ENCODE measurements at regions not wholly inside any gene's neighbourhood (a gene's known extent, or its start where the extent isn't known, plus 50 kb on each side); places are given as distances from the start of the nearest gene placed in this dataset.

DNA sequence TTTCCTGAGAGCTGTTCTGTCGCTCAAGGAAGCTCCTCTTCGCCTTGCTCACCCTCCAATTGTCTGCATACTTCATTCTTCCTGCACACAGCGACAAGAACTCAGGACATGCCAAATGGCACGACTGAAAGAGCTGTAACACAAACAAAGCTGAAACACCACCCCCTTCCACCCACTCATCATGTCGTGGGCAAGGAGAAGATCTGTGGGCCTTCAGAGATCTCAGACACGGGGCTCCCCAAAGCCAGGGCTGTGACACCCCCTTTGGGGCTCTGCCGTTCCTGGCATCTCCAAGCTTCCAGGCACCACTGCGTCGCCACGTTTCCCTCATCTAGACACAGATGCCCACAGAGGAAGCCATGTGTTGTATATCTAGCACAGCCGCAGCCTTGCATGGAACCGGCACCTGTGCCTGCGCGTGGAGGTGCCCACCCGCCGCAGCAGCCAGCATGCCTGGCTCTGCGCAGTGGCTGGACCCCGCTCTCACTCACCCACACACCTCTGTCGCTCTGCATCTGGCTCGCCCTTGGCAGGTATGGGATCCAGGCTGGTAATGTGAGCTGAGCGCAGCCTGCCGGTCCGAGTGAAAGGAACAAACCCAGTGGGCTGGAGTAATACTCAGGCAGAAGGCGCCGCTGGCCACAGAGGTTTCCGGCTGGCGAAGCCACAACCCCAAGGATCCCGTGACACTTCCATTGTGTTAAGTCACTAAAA lies 676.4 kb upstream of the INTU start:
- Histone ChIP-seq H3K4me3 (ENCODE audit: insufficient read length, low read depth) (no peak overlapping the region), H3K4me1 (ENCODE audit: insufficient read depth, insufficient read length) (no peaks in the 10 kb centered on the region), H3K9ac (ENCODE audit: insufficient read length, low read depth) (no peak overlapping the region), H3K36me3 (ENCODE audit: insufficient read depth, insufficient read length, low read length) (no peaks in the 10 kb centered on the region), H3K27me3 (ENCODE audit: insufficient read depth, insufficient read length) (no peaks in the 10 kb centered on the region), H3K9me3 (ENCODE audit: insufficient read depth, low read length) (no peaks in the 10 kb centered on the region)
- no peak for DNase-seq (ENCODE audit: low read depth, low spot score)
- TF ChIP-seq SUZ12 (IDR thresholded peaks at IDR 0.05; ENCODE audit: extremely low read depth, insufficient read depth, insufficient read length) (no peak), ZNF274 (IDR thresholded peaks at IDR 0.05; ENCODE audit: low read depth, low read length) (no peak), YY1 (IDR thresholded peaks at IDR 0.05; ENCODE audit: insufficient read depth, insufficient read length) (no peak)

DNA sequence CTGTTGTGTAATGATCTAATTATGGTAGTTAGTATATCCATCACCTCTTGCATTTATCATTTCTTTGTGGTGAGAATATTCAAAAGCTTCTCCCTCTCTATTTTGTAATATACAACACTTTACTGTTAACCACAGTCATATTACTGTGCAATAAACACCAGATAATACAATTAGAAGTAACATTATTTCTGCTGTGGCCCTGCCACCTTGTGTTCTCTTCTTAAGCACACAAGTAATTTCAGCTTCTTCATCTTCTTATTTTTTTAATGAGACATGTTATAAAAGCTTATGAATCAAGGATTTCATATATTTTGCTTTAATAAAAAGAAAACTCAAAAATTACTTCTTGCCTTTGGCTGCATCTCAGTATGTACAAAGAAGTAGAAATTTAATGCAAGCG lies 675.2 kb upstream of the INTU start:
- no peaks in the 10 kb centered on the region for H3K36me3 ChIP-seq (ENCODE audit: insufficient read depth, insufficient read length, low read length)
- H3K27me3 ChIP-seq (ENCODE audit: insufficient read depth, insufficient read length) = no peaks in the 10 kb centered on the region
- no peaks in the 10 kb centered on the region for H3K9me3 ChIP-seq (ENCODE audit: insufficient read depth, low read length)
- no peak overlapping the region for H3K4me3 ChIP-seq (ENCODE audit: insufficient read length, low read depth)
- TF ChIP-seq YY1 (IDR thresholded peaks at IDR 0.05; ENCODE audit: insufficient read depth, insufficient read length) (no peak), ZNF274 (IDR thresholded peaks at IDR 0.05; ENCODE audit: low read depth, low read length) (no peak), SUZ12 (IDR thresholded peaks at IDR 0.05; ENCODE audit: extremely low read depth, insufficient read depth, insufficient read length) (no peak)
- no peaks in the 10 kb centered on the region for H3K4me1 ChIP-seq (ENCODE audit: insufficient read depth, insufficient read length)
- no peak for DNase-seq (ENCODE audit: low read depth, low spot score)
- no peak overlapping the region for H3K9ac ChIP-seq (ENCODE audit: insufficient read length, low read depth)

GRCh38 chr4:126957987-126958386 lies 674.8 kb upstream of the INTU start:
- no peak for DNase-seq (ENCODE audit: low read depth, low spot score)
- Histone ChIP-seq H3K4me3 (ENCODE audit: insufficient read length, low read depth) (no peak overlapping the region), H3K9ac (ENCODE audit: insufficient read length, low read depth) (no peak overlapping the region), H3K4me1 (ENCODE audit: insufficient read depth, insufficient read length) (no peaks in the 10 kb centered on the region), H3K9me3 (ENCODE audit: insufficient read depth, low read length) (no peaks in the 10 kb centered on the region), H3K36me3 (ENCODE audit: insufficient read depth, insufficient read length, low read length) (no peaks in the 10 kb centered on the region), H3K27me3 (ENCODE audit: insufficient read depth, insufficient read length) (no peaks in the 10 kb centered on the region)
- TF ChIP-seq YY1 (IDR thresholded peaks at IDR 0.05; ENCODE audit: insufficient read depth, insufficient read length) = no peak
- TF ChIP-seq ZNF274 (IDR thresholded peaks at IDR 0.05; ENCODE audit: low read depth, low read length) = no peak
- TF ChIP-seq SUZ12 (IDR thresholded peaks at IDR 0.05; ENCODE audit: extremely low read depth, insufficient read depth, insufficient read length) = no peak

DNA sequence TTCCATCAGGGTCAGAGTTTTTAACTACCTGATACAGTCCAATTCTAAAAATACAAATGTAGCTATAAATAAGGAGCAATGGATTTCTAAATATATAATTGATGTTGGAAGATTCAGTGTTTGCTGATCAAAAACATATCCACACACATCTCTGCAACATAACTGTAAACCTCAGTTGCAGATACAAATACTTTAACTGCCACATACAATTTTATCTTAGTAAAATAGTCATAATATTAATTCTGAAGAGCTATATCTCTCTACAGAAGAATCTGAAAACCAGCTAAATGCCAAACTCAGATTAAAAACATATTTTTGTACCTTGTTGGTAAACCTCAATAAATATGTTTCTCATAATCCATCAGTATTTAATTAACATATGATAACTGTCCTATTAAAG lies 674.3 kb upstream of the INTU start:
- Histone ChIP-seq H3K4me1 (ENCODE audit: insufficient read depth, insufficient read length) (no peaks in the 10 kb centered on the region), H3K4me3 (ENCODE audit: insufficient read length, low read depth) (no peak overlapping the region), H3K9ac (ENCODE audit: insufficient read length, low read depth) (no peak overlapping the region), H3K9me3 (ENCODE audit: insufficient read depth, low read length) (no peaks in the 10 kb centered on the region), H3K36me3 (ENCODE audit: insufficient read depth, insufficient read length, low read length) (no peaks in the 10 kb centered on the region), H3K27me3 (ENCODE audit: insufficient read depth, insufficient read length) (no peaks in the 10 kb centered on the region)
- TF ChIP-seq YY1 (IDR thresholded peaks at IDR 0.05; ENCODE audit: insufficient read depth, insufficient read length) = no peak
- TF ChIP-seq ZNF274 (IDR thresholded peaks at IDR 0.05; ENCODE audit: low read depth, low read length) = no peak
- no peak for TF ChIP-seq SUZ12 (IDR thresholded peaks at IDR 0.05; ENCODE audit: extremely low read depth, insufficient read depth, insufficient read length)
- DNase-seq (ENCODE audit: low read depth, low spot score) = no peak

DNA sequence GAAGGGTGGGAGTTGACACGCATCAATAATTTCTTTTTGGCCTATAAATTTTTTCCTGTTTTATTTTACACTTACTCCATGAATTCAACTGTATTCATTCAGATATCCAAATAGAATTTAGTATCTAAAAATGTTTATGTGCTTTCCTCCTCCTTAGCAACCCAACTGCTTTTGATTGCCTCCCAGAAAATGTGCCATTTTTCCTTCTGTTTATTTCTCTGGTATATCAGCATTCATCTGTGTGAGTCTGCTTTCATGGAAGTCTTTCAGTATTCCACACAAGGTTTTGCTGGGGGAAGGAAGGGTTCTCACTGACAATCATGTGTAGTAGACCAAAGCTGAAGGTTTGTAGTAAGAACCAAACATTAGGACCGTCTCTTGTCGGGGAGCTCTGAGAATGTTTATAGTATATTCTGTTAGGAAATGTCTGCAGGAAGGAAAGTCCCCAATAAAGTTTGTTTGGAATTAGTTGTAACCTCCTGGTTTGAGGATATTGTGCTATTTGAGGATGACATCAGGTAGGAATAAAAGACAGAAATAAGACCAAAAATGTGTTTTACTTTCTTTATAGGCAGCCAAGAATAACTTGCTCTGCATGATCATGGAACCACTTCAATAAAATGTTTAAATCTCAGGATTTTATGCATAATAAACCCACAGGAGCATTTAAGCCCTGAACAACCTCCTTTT lies 673.6 kb upstream of the INTU start:
- H3K9me3 ChIP-seq (ENCODE audit: insufficient read depth, low read length) = no peaks in the 10 kb centered on the region
- no peak overlapping the region for H3K4me3 ChIP-seq (ENCODE audit: insufficient read length, low read depth)
- TF ChIP-seq YY1 (IDR thresholded peaks at IDR 0.05; ENCODE audit: insufficient read depth, insufficient read length) = no peak
- no peak for TF ChIP-seq ZNF274 (IDR thresholded peaks at IDR 0.05; ENCODE audit: low read depth, low read length)
- no peak for TF ChIP-seq SUZ12 (IDR thresholded peaks at IDR 0.05; ENCODE audit: extremely low read depth, insufficient read depth, insufficient read length)
- H3K4me1 ChIP-seq (ENCODE audit: insufficient read depth, insufficient read length) = no peaks in the 10 kb centered on the region
- DNase-seq (ENCODE audit: low read depth, low spot score) = no peak
- H3K36me3 ChIP-seq (ENCODE audit: insufficient read depth, insufficient read length, low read length) = no peaks in the 10 kb centered on the region
- H3K27me3 ChIP-seq (ENCODE audit: insufficient read depth, insufficient read length) = no peaks in the 10 kb centered on the region
- H3K9ac ChIP-seq (ENCODE audit: insufficient read length, low read depth) = no peak overlapping the region

DNA sequence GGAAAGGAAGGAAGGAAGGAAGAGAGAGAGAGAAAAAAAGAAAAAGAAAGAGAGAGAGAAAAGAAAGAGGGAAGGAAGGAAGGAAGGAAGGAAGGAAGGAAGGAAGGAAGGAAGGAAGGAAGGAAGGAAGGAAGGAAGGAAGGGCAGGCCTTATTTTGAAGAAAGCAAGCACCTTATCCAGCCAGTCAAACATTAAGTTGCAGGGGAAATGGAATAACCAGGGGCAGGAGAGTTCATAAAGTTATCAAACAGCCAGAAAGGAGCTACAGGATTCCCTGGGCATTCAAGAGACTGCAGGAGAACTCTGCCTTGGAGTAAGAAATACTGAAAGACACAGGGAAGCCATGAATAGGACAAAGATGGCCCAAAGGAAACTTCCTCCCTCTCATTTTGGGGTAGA lies 672.0 kb upstream of the INTU start:
- no peak for TF ChIP-seq SUZ12 (IDR thresholded peaks at IDR 0.05; ENCODE audit: extremely low read depth, insufficient read depth, insufficient read length)
- no peak for TF ChIP-seq YY1 (IDR thresholded peaks at IDR 0.05; ENCODE audit: insufficient read depth, insufficient read length)
- TF ChIP-seq ZNF274 (IDR thresholded peaks at IDR 0.05; ENCODE audit: low read depth, low read length) = no peak
- Histone ChIP-seq H3K9me3 (ENCODE audit: insufficient read depth, low read length) (no peaks in the 10 kb centered on the region), H3K36me3 (ENCODE audit: insufficient read depth, insufficient read length, low read length) (no peaks in the 10 kb centered on the region), H3K4me1 (ENCODE audit: insufficient read depth, insufficient read length) (no peaks in the 10 kb centered on the region), H3K27me3 (ENCODE audit: insufficient read depth, insufficient read length) (no peaks in the 10 kb centered on the region), H3K4me3 (ENCODE audit: insufficient read length, low read depth) (no peak overlapping the region), H3K9ac (ENCODE audit: insufficient read length, low read depth) (no peak overlapping the region)
- no peak for DNase-seq (ENCODE audit: low read depth, low spot score)

DNA sequence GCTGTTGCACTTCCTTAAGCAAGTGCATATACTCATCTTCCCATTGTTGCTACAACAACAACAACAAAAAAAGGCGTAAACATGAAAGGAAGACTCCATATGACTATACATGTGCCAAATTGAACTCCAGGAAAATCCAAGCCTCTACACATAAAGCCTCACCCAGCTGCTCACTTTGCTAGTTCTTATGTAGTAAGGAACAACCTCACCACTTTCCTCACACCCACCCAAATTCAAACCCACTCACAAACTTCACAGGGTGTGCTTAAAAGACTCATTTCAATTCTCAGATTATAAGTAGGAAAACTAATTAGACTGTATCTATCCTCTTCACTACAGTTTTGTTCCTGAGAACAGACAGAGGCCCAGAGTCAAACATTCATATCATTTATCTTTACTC lies 671.1 kb upstream of the INTU start:
- H3K4me3 ChIP-seq (ENCODE audit: insufficient read length, low read depth) = no peak overlapping the region
- H3K9ac ChIP-seq (ENCODE audit: insufficient read length, low read depth) = no peak overlapping the region
- no peaks in the 10 kb centered on the region for H3K36me3 ChIP-seq (ENCODE audit: insufficient read depth, insufficient read length, low read length)
- no peaks in the 10 kb centered on the region for H3K9me3 ChIP-seq (ENCODE audit: insufficient read depth, low read length)
- no peak for TF ChIP-seq YY1 (IDR thresholded peaks at IDR 0.05; ENCODE audit: insufficient read depth, insufficient read length)
- TF ChIP-seq ZNF274 (IDR thresholded peaks at IDR 0.05; ENCODE audit: low read depth, low read length) = no peak
- TF ChIP-seq SUZ12 (IDR thresholded peaks at IDR 0.05; ENCODE audit: extremely low read depth, insufficient read depth, insufficient read length) = no peak
- H3K27me3 ChIP-seq (ENCODE audit: insufficient read depth, insufficient read length) = no peaks in the 10 kb centered on the region
- DNase-seq (ENCODE audit: low read depth, low spot score) = no peak
- no peaks in the 10 kb centered on the region for H3K4me1 ChIP-seq (ENCODE audit: insufficient read depth, insufficient read length)
